Chondrocyte (in vitro differentiated cells): ENCODE measurements at regions not wholly inside any gene's neighbourhood (a gene's known extent, or its start where the extent isn't known, plus 50 kb on each side); places are given as distances from the start of the nearest gene placed in this dataset.

ENCODE experiments used
- DNase-seq: peaks from one replicate; pipeline ENCODE4 v3.0.0; 2021; ENCODE audit warnings: mixed read lengths, low spot score
- H3K27ac Mint-ChIP-seq: one replicate; pipeline ENCODE4 v1.8.0; 2021; ENCODE audit warnings: mild to moderate bottlenecking, moderate library complexity, mixed read lengths; ENCODE audit not compliant: unreplicated experiment
- H3K27me3 Mint-ChIP-seq: 2 replicates; pipeline ENCODE4 v1.8.0; 2021; ENCODE audit warnings: low read depth, mixed read lengths
- H3K36me3 Mint-ChIP-seq: 2 replicates; pipeline ENCODE4 v1.8.0; 2021; ENCODE audit warnings: low read depth, mixed read lengths
- H3K4me1 Mint-ChIP-seq: 2 replicates; pipeline ENCODE4 v1.8.0; 2021; ENCODE audit warnings: low read depth, mild to moderate bottlenecking, mixed read lengths
- H3K4me3 Mint-ChIP-seq: one replicate; pipeline ENCODE4 v1.8.0; 2021; ENCODE audit warnings: mild to moderate bottlenecking, moderate library complexity, mixed read lengths; ENCODE audit not compliant: unreplicated experiment
- H3K9me3 Mint-ChIP-seq: 2 replicates; pipeline ENCODE4 v1.8.0; 2021; ENCODE audit warnings: low read depth, mixed read lengths
- TF ChIP-seq, protein P1 (sequence below): fragments of 200-600 bp; sonication (generic); IDR thresholded peaks from 2 replicates; pipeline ENCODE4 v1.5.0; 2021; ENCODE audit warnings: antibody characterized with exemption, mild to moderate bottlenecking, moderate library complexity

DNA sequence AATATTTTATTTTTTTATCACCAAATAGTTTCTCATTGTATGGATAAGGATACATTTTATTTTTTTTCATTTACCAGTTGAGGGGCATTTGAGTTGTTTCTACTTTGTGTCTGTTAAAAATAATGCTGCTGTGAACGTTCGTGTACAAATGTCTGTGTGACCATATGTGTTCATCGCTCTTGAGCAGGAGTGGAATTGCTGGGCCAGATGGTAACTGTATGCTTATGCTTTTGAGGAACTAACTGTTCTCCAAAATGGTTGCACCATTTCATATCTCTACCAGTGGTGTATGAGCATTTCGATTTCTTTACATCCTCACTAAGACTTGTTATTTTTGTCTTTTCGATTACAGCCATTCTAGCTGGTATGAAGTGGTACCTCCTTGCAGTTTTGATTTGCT lies 212.5 kb upstream of the N4BP1 start:
- no peaks in the 10 kb centered on the region for H3K4me1 Mint-ChIP-seq
- no peak overlapping the region for H3K4me3 Mint-ChIP-seq
- H3K36me3 Mint-ChIP-seq = no peaks in the 10 kb centered on the region
- H3K27me3 Mint-ChIP-seq = no peaks in the 10 kb centered on the region
- DNase-seq = no peak
- no peaks in the 10 kb centered on the region for H3K9me3 Mint-ChIP-seq
- H3K27ac Mint-ChIP-seq = no peak overlapping the region
- TF ChIP-seq, protein P1, sequence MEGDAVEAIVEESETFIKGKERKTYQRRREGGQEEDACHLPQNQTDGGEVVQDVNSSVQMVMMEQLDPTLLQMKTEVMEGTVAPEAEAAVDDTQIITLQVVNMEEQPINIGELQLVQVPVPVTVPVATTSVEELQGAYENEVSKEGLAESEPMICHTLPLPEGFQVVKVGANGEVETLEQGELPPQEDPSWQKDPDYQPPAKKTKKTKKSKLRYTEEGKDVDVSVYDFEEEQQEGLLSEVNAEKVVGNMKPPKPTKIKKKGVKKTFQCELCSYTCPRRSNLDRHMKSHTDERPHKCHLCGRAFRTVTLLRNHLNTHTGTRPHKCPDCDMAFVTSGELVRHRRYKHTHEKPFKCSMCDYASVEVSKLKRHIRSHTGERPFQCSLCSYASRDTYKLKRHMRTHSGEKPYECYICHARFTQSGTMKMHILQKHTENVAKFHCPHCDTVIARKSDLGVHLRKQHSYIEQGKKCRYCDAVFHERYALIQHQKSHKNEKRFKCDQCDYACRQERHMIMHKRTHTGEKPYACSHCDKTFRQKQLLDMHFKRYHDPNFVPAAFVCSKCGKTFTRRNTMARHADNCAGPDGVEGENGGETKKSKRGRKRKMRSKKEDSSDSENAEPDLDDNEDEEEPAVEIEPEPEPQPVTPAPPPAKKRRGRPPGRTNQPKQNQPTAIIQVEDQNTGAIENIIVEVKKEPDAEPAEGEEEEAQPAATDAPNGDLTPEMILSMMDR = no peak

DNA sequence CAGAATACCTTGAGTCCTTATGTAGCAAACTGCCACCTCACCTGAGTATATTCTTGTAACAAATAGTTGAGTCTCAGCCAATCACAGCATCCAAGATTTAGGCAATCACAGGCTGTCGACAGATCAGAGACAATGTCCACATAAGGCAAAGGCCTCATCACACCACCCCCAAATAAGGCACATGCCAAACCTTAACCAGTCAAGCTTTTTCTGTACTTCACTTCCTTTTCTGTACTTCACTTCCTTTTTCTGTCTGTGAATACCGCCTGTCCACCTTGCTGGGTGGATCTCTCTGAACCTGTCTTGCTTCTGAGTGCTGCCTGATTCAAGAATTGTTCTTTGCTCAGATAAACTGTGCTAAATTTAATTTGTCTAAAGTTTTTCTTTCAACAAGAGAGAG lies 210.4 kb upstream of the N4BP1 start:
- Mint-ChIP-seq H3K9me3 (no peaks in the 10 kb centered on the region), H3K27me3 (no peaks in the 10 kb centered on the region), H3K4me1 (no peaks in the 10 kb centered on the region), H3K36me3 (no peaks in the 10 kb centered on the region), H3K27ac (no peak overlapping the region), H3K4me3 (no peak overlapping the region)
- TF ChIP-seq, protein P1 = no peak
- no peak for DNase-seq

DNA sequence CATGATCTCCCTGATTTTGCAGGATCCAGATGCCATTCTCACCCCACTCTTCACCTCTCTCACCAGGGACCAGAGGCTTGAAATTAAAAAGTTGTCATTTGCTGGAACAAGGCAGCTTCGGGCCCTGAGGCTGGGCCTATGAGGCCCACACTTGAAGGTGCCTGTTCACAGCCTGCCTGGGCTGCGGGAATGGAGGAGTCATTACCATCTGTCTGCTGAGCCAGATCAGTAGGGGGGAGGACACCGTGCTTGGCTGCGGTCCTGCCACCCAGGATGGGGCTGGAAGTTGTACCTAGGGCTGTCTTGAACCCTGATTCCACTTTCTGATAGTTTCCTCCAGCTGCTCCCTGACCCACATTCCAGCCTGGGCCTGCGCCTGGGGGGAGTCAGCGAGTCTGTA lies 208.3 kb upstream of the N4BP1 start:
- H3K27me3 Mint-ChIP-seq = peaks cover 4% of the 10 kb centered on the region
- TF ChIP-seq, protein P1 = no peak
- DNase-seq = no peak
- H3K9me3 Mint-ChIP-seq = no peaks in the 10 kb centered on the region
- no peaks in the 10 kb centered on the region for H3K36me3 Mint-ChIP-seq
- H3K4me1 Mint-ChIP-seq = no peaks in the 10 kb centered on the region
- H3K27ac Mint-ChIP-seq = no peak overlapping the region
- no peak overlapping the region for H3K4me3 Mint-ChIP-seq

DNA sequence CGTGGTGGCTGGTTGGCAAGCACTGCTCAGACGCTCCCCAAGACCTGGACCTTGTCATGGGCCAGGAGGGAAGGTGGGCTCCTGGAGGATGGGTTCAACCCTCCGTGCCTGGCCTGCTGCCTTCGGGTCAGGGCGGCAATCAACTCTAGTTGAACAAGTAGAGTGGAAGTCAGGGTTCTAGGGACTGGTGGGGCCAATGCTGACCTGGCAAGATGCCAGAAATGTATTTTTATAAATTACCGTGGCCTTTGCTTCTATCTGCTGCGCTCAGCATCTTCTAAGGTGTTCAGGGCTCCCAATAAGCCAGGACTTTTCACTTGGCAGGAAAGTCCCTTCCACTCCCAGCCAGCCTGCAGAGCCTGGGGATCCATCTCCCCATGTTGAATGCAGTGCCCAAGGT lies 207.1 kb upstream of the N4BP1 start:
- H3K9me3 Mint-ChIP-seq = no peaks in the 10 kb centered on the region
- H3K27me3 Mint-ChIP-seq = peaks cover 10% of the 10 kb centered on the region
- no peak for DNase-seq
- no peaks in the 10 kb centered on the region for H3K36me3 Mint-ChIP-seq
- H3K27ac Mint-ChIP-seq = no peak overlapping the region
- no peak overlapping the region for H3K4me3 Mint-ChIP-seq
- H3K4me1 Mint-ChIP-seq = no peaks in the 10 kb centered on the region
- TF ChIP-seq, protein P1 = no peak

DNA sequence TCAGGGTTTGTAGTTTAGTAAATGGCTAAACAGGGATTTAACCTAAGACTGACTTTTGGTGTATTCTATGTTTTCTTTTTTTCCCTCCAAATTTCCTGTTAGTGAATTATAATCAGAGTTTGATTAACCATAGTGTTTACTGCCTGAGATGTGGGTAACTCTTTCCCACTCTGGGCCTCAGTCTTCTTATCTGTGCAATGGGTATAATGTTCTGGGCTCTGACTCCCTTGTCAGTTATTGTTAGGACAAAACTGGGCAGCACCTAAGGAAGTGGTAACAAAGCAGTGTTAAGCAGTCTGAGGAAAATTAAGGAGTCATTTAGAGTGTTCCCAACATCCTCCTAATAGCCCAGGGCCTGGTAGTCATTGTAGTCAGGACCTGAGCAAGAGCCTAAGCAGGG lies 206.4 kb upstream of the N4BP1 start:
- peaks cover 17% of the 10 kb centered on the region for H3K27me3 Mint-ChIP-seq
- no peaks in the 10 kb centered on the region for H3K9me3 Mint-ChIP-seq
- DNase-seq = no peak
- TF ChIP-seq, protein P1 = no peak
- H3K4me3 Mint-ChIP-seq = no peak overlapping the region
- H3K4me1 Mint-ChIP-seq = no peaks in the 10 kb centered on the region
- H3K27ac Mint-ChIP-seq = no peak overlapping the region
- no peaks in the 10 kb centered on the region for H3K36me3 Mint-ChIP-seq
